Dermis blood vessel endothelial cell (primary cell): ENCODE measurements at regions not wholly inside any gene's neighbourhood (a gene's known extent, or its start where the extent isn't known, plus 50 kb on each side); places are given as distances from the start of the nearest gene placed in this dataset.

ENCODE experiments used
- DNase-seq: peaks from one replicate; pipeline ENCODE4 v3.0.0; 2010

DNA sequence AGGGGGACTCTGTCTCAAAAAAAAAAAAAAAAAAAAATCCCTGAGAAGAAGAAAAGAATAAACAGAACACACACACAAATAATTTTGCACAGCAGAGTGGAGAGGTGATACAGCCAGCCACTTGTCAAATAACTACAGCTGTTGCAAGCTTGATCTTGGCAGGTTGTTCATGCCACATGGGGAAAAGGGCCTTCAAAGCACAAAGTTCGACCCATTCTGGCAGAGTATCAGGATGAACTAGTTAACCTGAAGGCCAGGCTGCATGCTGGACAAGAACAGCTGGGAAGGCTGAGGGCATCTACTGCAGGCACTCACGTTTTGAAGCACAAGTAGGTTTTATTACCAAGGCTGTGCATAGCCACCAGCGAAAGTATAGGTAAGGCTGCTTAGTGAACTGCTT lies 104.1 kb downstream of the KCTD15 start:
- no peak for DNase-seq

DNA sequence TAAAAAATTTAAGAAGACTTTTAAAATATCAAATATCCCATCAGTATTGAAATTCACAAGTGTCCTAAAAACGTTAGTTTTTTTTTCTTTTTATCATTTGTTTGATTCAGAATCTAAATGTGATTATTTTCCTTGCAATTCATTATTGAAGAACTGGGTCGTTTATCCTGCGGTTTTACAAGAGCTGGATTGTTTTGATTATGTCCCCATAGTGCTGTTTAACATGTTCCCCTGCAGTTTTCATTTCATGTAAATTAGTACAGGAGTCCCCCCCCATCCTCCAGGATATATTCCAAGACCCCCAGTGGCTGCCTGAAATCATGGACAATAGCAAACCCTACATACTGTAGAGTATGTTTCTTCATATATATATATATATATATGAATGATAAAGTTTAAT lies 105.7 kb downstream of the KCTD15 start:
- no peak for DNase-seq

DNA sequence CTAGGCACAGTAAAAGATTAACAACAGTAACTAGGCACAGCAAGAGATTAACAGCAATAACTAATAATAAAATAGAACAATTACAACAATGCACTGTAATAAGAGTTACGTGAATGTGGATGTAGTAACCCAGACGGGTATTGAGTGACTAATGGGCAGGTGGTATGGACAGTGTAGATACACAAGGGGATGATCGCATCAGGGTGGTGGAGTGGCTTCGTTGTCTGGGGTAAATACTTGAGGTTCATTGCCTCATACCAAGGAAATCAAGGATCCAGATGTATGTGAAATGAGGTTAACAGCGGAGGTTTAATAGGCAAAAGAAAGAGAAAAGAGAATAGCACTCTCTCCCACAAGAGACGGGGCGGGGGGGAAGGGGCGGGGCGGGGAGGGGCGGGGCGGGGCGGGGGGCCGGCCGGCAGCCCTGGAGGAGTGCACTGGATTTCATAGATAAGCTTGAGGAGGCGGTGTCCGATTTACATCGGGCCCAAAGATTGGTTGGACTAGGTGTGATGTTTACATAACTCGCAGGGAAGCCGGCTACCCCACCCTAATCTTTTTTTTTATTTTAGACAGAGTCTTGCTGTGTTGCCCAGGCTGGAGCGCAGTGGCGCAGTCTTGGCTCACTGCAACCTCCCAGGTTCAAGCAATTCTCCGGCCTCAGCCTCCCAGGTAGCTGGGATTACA lies 106.3 kb downstream of the KCTD15 start:
- DNase-seq: no peak

DNA sequence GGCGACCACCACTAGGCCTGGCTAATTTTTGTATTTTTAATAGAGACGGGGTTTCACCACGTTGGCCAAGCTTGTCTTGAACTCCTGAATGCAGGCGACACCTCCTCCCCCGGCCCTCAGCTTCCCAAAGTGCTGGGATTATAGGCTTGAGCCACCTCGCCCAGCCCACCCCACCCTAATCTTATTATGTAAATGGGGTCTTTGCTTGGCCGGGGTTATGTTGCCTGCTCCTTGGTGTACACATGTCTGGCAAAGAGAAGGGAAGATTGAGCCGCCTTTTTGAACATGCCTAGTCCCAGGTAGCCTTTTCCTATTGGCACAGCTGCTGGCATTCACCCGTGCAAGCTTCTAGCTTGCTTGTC lies 106.8 kb downstream of the KCTD15 start:
- DNase-seq: no peak

DNA sequence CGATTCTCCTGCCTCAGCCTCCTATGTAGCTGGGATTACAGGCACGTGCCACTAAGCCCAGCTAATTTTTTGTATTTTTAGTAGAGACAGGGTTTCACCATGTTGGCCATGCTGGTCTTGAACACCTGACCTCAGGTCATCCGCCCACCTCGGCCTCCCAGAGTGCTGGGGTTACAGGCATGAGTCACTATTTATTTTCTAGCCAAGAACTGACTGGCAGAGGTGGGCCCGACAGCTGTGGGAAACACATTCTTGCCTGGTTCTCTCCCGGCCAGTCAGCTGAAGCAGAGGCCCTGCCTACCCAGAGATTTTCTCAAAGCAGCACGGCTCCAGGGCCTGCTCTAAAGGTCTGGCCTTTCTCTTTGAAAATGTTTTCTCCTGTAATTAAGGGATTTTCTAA lies 108.0 kb downstream of the KCTD15 start:
- DNase-seq: peak; percentile 85

DNA sequence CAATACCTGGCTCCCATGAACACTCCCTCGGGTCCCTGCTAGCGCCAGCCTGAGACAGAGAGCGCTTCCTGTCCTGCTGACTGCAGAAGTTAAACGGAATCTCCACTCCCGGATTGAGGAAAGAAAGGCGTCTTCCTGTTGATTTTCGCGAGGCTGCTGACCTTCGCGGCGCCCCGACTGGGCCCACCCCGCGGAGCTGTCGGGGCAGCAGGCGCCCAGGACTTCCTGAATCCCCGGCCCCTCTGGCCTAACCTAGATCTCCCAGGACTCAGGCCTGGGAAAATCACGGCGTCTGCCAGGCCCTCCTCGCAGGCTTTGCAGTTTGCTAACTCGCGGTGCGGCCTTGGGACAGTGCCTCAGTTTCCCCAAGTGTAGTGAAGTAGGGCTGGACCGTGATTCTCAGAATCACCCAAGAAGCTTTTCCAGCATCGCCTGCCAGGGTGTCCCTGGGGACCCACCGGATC lies 108.8 kb downstream of the KCTD15 start:
- peak; percentile 64 for DNase-seq

DNA sequence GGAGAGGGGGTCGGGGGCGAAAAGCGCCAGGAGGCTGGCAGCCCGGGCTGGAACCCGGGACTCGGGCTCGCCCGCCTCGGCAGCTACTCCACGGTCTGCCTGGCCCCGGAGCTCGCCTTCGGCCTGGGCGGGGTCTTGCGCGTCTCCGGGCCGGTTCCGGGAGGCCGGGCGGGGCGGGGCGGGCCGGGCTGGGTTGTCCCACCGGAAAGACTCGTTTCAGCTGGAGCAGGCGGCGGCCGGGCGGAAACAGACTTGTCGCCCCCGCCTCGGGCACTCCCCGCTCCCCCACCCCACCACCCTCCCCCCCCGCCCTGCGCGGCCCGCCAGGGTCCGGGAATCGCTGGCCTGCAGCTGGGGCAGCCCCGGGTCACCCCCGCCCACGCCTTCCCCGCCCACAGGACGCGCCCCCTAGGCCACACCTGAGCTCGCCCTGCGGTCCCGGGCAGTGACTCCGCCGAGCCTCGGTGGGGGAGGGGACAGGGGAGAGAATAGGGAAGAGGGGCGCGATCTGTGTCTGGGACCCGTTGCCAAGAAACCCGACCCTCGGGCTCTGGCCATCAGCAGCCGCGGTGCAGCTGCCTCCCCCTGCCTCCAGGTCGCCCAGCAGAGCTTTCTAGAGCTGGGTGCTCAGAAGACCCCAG lies 109.4 kb downstream of the KCTD15 start:
- peak; percentile 55 for DNase-seq

DNA sequence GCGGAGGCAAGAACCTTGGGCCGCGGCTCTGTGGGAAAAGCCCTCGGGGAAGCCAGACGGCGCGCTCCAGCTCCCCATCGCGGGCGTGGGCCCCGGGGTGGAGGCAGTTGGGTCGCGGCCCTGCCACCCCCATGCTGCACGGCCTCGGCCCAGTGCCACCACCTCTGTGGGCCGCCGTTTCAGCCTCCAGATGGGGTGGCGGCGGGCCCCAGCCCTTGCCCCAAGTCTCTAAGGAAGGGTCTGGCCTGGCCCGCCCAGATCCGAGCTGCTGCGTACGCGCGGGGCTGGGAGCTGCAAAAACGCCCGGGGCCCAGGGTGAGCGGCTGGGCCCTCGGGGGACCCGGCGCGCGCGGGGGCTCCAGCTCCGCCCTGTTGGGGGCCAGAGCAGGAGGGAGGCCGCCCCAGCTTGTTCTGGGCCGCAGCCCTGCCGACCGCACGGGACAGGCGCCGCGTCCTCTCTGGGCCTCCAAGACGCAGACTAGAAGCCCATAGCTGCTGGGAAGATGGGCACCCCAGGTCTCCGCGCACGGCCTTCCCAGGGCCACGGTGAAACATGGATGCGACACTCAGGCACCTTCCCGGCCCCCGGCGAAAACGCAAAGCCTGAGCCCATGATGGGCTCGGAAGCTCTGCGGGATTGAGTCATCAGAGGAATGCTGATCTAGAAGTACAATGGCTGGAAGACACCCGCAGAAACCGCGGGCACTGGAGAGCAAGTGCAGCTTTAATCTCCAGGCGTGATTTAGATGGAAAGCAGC lies 110.1 kb downstream of the KCTD15 start:
- peak; percentile 47 for DNase-seq

DNA sequence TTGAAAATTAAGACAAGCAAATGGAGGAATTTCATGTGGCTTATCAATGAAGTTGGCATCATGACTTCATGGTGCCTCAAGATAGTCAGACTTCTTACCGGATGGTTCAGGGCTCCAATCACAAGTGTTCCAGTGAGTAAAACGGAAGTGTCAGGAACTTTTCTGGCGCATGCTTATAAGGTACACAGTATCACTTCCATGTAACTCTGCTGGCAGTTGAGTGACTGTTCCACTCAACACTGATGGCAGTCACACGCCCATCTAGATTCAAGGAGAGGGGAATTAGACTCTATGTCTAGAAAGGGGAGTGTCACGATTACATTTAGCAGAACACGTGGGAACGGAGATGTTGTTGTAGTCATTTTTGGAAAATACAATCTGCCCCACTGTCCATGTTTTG lies 114.3 kb downstream of the KCTD15 start:
- no peak for DNase-seq

DNA sequence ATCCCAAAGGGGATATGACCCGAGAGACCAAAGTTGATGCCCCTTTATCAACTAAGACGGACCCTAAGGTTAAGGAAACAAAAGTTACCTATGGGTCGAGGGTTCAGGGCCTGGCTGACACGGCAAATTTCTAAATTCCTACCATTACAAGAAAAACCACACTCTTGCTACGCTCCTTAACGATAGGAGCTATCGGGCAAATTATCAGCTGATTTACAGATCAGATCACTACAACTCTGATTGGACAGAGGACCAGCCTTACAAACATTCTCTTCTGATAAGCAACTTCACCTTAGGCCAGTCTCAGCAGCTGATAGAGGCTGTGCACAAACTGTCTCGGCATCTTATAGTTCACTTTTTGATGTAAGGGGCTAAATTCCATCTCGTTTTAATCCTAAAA lies 117.9 kb downstream of the KCTD15 start:
- DNase-seq: no peak

DNA sequence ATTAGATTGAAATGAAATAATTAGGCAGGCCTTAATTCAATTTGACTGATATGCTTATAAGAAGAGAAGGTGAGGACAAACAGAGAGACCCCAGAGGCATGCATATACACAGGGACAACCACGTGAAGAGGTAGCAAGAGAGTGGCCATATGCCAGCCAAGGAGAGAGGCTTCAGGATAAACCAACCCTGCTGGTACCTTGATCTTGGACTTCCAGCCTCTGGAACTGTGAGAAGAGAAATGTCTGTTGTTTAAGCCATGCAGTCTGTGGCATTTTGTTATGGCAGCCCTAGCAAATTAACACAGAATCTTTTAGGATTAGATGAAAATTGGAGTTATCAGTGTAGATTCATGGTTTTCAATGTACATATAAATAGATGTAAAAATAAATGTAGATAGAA lies 120.1 kb downstream of the KCTD15 start:
- DNase-seq: no peak

DNA sequence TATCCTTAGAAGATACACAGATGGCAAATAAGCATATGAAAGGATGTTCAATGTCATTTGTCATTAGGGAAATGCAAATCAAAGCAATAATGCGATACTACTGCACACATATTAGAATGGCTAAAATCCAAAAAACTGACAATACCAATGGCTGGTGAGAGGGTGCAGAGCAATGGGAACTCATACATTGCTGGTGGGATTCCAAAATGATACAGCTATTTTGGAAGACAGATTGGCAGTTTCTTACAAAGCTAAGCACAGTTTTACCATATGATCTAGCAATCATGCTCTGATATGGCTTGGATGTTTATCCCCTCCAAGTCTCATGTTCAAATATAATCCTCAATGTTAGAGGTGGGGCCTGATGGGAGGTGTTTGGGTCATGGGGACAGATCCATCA lies 122.6 kb downstream of the KCTD15 start:
- DNase-seq: no peak

DNA sequence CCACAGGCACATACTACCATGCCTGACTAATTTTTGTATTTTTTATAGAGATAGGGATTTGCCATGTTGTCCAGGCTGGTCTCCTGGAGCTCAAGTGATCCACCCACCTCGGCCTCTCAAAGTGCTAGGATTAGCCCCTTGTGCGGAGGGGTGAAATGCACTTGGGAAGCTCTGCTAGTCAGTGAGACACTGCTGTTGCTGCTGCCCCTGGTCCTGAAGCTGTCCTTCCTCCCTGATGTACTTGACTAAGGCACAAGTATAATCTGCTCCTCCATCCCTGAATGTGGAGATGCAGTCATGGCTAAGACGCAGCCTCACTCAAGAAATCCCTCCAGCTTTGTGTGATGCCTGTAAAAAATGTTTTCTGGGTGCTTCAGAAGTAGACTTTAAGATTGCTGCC lies 124.5 kb downstream of the KCTD15 start:
- DNase-seq: no peak

DNA sequence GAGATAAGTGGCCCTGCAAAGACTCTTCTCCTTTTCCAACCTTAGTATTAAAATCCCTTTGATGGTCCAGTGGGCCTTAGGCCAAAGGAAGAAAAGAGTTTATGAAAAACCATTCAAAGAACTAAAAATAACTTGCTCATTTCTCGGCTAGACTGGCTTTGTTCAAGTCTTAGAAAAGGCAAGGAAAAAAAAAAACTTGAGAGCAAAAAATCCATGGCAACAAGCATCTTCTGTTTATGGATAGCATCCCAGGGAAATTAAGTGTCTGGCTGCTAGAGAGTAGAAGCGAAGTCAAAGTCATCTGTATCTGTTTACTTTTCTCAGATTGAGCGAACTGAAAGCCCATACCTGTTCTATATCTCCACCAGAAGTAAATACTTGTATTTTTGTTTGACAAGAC lies 129.6 kb downstream of the KCTD15 start:
- no peak for DNase-seq

DNA sequence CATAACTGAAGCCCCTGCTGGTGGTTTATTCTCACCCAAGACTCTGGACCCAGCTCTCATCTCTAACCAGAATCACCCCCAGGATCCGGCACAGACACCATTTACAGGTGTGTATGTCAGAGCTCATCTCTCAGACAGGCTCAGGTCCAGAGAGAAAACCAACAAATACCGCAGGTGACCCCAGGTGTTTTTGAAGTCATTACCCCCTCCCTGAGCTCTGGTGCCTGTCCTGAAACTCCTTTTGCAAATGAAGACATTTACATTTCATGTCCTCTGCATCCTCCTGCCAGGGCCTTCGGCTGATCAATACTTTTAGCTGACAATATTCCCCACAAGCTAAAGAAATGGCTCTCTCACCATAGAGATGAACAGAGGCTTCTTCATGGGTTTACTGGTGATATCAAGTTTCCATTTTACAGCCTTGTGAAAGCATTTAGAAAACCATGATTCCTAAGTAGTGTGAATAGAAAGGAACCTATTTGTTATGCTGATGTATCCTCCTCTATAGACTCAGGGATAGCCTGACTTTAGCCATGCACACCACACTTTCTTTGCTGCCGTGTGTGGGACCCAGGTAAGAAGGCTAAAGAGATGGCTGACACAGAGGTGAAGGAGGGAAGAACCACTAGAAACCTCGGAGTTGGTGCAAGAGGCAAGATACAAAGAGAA lies 131.3 kb downstream of the KCTD15 start:
- no peak for DNase-seq

DNA sequence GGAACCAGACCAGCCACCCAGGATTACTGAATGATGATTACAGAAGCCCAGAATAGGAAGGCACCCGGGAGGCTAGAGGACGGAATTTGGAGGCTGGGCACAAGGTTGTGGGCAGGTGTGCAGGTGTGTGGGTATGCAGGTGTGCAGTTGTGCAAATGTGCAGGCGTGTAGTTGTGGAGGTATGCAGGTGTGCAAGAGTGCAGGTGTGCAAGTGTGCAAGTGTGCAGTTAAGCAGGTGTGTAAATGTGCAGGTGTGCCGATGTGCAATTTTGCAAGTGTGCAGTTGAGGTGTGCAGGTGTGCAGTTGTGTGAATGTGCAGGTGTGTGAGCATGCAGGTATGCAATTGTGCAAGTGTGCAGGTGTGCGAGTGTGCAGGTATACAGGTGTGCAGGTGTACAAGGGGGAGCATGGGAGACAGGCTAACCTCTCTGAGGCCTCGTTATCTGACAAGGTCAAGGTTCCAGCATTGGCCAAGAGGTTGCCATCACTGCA lies 131.8 kb downstream of the KCTD15 start:
- DNase-seq: no peak

DNA sequence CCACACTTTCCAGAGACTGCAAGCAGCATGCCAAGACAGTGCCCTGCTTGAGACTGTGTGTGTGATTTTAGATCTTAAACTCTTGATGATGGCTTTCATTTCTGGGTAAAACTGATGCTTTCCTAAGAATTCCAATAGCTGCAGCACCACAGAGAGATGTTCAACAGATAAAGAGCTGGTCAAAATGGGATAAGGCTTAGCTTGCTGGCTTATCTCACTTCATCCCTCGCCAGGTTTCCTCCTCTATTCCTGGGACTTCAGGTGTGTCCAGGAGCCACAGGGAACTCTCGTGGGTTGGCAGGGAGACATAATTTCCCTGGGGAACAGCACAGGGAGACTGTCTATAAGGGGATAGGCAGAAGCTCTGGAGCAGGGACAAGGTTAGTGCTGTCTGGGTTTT lies 137.3 kb downstream of the KCTD15 start:
- DNase-seq: no peak

DNA sequence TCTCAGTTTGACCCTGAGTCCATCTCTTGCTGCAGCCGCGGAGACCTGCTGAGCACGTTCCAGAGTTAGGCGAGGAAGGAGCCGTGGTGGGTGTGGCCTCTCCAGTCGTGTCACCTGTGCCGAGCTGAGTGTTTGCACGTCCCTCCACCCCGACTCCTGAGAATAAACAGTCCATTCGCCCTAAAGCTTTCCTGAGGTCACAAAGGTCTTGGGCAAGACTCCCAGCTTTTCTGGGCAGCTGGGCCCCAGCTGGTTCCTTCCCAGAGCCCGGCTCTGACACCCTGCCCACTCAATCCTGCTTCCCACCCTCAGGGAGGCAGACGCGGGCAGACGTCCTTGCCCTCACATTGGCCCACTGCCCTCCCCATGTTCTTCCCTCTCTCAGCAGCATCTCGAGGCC lies 142.2 kb downstream of the KCTD15 start:
- no peak for DNase-seq

DNA sequence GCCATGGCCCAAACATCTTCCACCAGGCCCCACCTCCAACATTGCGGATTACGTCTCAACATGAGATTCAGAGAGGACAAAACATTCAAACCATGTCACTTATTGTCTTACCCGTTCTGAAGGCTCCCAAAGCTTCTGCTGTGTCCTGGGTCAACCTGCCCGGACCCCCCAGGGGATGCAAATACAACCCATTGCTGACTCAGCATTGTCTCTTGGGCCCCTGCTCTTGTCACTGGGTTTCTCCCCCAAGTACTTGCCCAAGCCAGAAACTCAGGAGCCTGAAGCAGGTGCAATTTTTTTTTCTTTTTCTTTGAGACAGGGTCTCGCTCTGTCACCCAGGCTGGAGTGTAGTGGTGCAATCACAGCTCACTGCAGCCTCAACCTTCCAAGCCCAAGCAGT lies 144.5 kb downstream of the KCTD15 start:
- no peak for DNase-seq

DNA sequence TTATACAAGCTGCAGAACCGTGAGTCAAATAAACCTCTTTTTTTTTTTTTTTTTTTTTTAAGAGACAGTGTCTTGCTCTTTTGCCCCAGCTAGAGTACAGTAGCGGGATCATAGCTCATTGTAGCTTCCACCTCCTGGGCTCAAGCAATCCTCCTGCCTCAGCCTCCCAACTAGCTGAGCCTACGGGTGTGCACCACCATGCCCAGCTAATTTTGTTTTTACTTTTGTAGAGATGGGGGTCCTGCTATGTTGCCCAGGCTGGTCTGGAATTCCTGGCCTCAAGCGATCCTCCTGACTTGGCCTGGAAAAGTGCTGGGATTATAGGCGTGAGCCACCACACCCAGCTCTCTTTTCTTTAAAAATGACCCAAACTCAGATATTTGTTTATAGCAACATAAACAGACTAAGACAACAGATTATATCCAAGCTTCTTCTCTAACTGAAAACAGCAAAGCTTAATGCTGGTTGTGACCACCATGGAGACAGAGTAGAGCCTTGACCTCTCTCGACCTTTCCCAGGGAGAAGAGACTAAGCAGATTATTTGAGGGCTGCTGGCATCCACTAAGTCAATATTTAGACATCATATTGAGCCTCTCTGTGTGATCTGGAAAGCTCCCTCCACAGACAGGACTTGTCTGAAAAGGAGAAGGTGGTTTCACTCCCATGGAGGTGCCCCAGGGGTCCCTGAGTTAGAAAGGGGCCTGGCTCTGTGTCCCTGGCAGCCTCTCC lies 150.0 kb downstream of the KCTD15 start:
- DNase-seq: no peak

DNA sequence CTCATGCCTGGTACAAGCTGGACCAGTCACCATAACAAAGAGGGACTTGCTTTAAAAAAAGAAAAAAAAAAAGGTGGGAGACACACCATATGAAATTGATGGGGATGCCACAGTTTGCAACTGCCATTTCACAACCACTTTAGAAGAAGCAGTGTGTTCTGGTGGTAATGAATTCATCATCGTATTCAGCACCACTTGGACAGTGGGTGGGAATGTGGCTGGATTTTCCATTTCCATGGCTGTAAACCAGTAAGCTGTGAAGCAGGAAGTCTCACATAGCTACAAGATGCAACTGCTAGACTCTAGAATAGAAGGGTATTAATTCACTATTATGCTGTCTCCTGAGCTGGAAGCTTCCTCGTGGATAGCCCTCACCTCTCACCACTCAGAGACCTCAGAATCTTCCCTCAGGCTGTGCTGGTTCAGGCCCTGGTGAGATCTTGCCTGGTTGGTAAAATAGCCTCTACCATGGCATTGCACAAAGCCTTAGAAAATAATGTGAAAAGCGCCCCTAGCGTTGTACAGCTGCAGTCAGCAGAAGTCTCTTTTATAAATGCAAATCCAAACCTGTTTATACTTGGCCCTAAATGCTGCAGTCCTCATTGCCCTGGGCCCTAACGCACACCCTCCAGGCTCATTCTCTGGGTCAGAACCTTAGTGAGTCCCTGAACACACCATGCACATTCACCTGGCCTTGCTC lies 150.7 kb downstream of the KCTD15 start:
- peak; percentile 3 for DNase-seq
